Right lobe of liver (tissue), 6 donors: ENCODE measurements at regions not wholly inside any gene's neighbourhood (a gene's known extent, or its start where the extent isn't known, plus 50 kb on each side); places are given as distances from the start of the nearest gene placed in this dataset.

Experiments
- ATAC-seq, 4 donors: fragments of 200-7000 bp; cut with Tn5 transposase; one replicate each; pipeline ENCODE4 v1.9.1; 2020; ENCODE audit warnings: mild to moderate bottlenecking in 4 of 4, moderate library complexity in 4 of 4
- DNase-seq, 3 donors: peaks; one replicate each; pipeline ENCODE4 v3.0.0-alpha.2; 2020
- H3K27ac ChIP-seq, 3 donors: fragments of 200-600 bp; one replicate each; pipeline ENCODE4 v1.8.0; 2022
- H3K27me3 ChIP-seq, 2 donors: fragments of 200-600 bp; one replicate each; pipeline ENCODE4 v1.8.0; 2022
- H3K36me3 ChIP-seq, 4 donors: fragments of 200-600 bp; sonication (generic) in 1 of 4; one replicate each; pipeline versions ENCODE4 v1.5.1 to v1.8.0; 2017 to 2022; ENCODE audit warnings: control low read depth in 1 of 4
- H3K4me1 ChIP-seq, 4 donors: fragments of 200-600 bp; sonication (generic) in 1 of 4; one replicate each; pipeline versions ENCODE4 v1.5.1 to v1.8.0; 2017 to 2022; ENCODE audit warnings: control low read depth in 1 of 4
- H3K4me3 ChIP-seq, 3 donors: fragments of 200-600 bp; one replicate each; pipeline ENCODE4 v1.8.0; 2022
- H3K9me3 ChIP-seq, 4 donors: fragments of 200-600 bp; sonication (generic) in 1 of 4; one replicate each; pipeline versions ENCODE4 v1.5.1 to v1.8.0; 2017 to 2022; ENCODE audit warnings: control low read depth in 1 of 4
- CTCF ChIP-seq, 4 donors: fragments of 200-600 bp in 3 of 4; fragments of 450-650 bp in 1 of 4; IDR thresholded peaks; one replicate each; pipeline versions ENCODE4 v1.5.1 to v1.8.0; 2016 to 2022; ENCODE audit warnings: antibody characterized with exemption in 4 of 4, mild to moderate bottlenecking in 2 of 4
- POLR2A ChIP-seq: fragments of 450-650 bp; IDR thresholded peaks from one replicate; pipeline ENCODE4 v1.6.1; 2017; ENCODE audit warnings: antibody characterized with exemption, mild to moderate bottlenecking
- WGBS: methylation state at CpG from one replicate; pipeline ENCODE4 v1.1.6; 2018; ENCODE audit warnings: low coverage, low lambda C conversion rate; ENCODE audit not compliant: insufficient coverage; ENCODE audit errors: missing lambda C conversion rate; 5-methylcytosine and 5-hydroxymethylcytosine counted together
- intact Hi-C, 2 donors: fragments of 100-400 bp; cut with DNase I; formaldehyde crosslinking; loops; one replicate each; pipeline versions ENCODE4 v1.11.2 to v1.14.1; 2022
- small RNA-seq, 2 experiments: library from RNA; depleted of rRNA; stranded (forward); fragments of <200 nt; gene quantifications; one replicate each; pipeline ENCODE3, GENCODE V24; 2016
- donor health status: DM: no; HTN: yes; CAD: no.
- donor health status: DM: no; HTN: no; CAD: no.
- donor health status: DM: no; HTN: no; CAD: no.
- donor health status: DM: no; HTN: yes; CAD: no.
- donor health status: DM: no; HTN: yes; CAD: no.

GRCh38 chr9:24602693-24603352 lies 57.1 kb upstream of the IZUMO3 start:
- DNase-seq (no peak), ATAC-seq (no peak)
- no peaks in the 10 kb centered on the region for H3K27me3 ChIP-seq
- intact Hi-C loops: loop anchor here in 1 of 2 donors (10.0 kb wide), 1 partner anchor 62 kb away; no protein-coding TSS in a partner anchor
- TF ChIP-seq CTCF (IDR thresholded peaks at IDR 0.05) (no peak), POLR2A (no peak)
- H3K27ac ChIP-seq: no peak overlapping the region
- H3K9me3 ChIP-seq: no peaks in the 10 kb centered on the region
- H3K4me3 ChIP-seq: no peak overlapping the region
- H3K36me3 ChIP-seq: no peaks in the 10 kb centered on the region
- no peaks in the 10 kb centered on the region for H3K4me1 ChIP-seq
- 49% methylated on average over 4 of the region's 4 CpGs for WGBS

Small RNA genes in the stretch of these regions (small RNA-seq; reads per million reads assigned to genes)
- gene RMRPP5: 0 reads per million in 2 experiments
